Urinary bladder (tissue), 3 donors: ENCODE measurements at regions not wholly inside any gene's neighbourhood (a gene's known extent, or its start where the extent isn't known, plus 50 kb on each side); places are given as distances from the start of the nearest gene placed in this dataset.

Experiments
- DNase-seq: peaks from one replicate; pipeline ENCODE4 v3.0.0-alpha.2; 2015; ENCODE audit errors: extremely low spot score
- H3K27ac ChIP-seq: one replicate; pipeline ENCODE4 v1.5.1; 2013; ENCODE audit warnings: low read depth, mild to moderate bottlenecking, moderate library complexity
- H3K36me3 ChIP-seq: one replicate; pipeline ENCODE4 v1.6.1; 2013; ENCODE audit warnings: mild to moderate bottlenecking, moderate library complexity; ENCODE audit not compliant: insufficient read depth
- H3K4me1 ChIP-seq: one replicate; pipeline ENCODE4 v1.6.1; 2013; ENCODE audit warnings: mild to moderate bottlenecking, moderate library complexity; ENCODE audit not compliant: insufficient read depth
- H3K4me3 ChIP-seq: one replicate; pipeline ENCODE4 v1.5.1; 2013; ENCODE audit warnings: low read depth, low read length
- WGBS: extraction: QIAGEN DNeasy Blood & Tissue Kit; methylation state at CpG from one replicate; pipeline ENCODE4 v1.1.7; 2013; 5-methylcytosine and 5-hydroxymethylcytosine counted together
- donor health status: healthy with polysubstance abuse.
- donor health status: healthy.

- 61% methylated on average over 3 of the region's 3 CpGs for WGBS
- no peak for DNase-seq
- no peak overlapping the region for H3K27ac ChIP-seq
- H3K36me3 ChIP-seq, result no peaks in the 10 kb centered on the region
- no peak overlapping the region for H3K4me3 ChIP-seq
- H3K4me1 ChIP-seq, result no peaks in the 10 kb centered on the region
Measured at GRCh38 chr3:5463991-5464390, 276.5 kb downstream of the EDEM1 start.

GRCh38 chr3:5464649-5465048 is 277.1 kb downstream of the EDEM1 start:
- WGBS, result 83% methylated on average over 4 of the region's 4 CpGs

GRCh38 chr3:5465183-5465582 is 277.7 kb downstream of the EDEM1 start:
- Histone ChIP-seq H3K4me1 (no peaks in the 10 kb centered on the region), H3K36me3 (no peaks in the 10 kb centered on the region), H3K4me3 (no peak overlapping the region), H3K27ac (no peak overlapping the region)
- no peak for DNase-seq
- 87% methylated on average over 3 of the region's 3 CpGs for WGBS

More at GRCh38 chr3:5464649-5465048, 277.1 kb downstream of the EDEM1 start:
- DNase-seq, result no peak
- no peak overlapping the region for H3K27ac ChIP-seq
- no peaks in the 10 kb centered on the region for H3K36me3 ChIP-seq
- no peak overlapping the region for H3K4me3 ChIP-seq
- H3K4me1 ChIP-seq, result no peaks in the 10 kb centered on the region

- Histone ChIP-seq H3K4me3 (no peak overlapping the region), H3K36me3 (no peaks in the 10 kb centered on the region), H3K4me1 (no peaks in the 10 kb centered on the region), H3K27ac (no peak overlapping the region)
- DNase-seq, result no peak
- WGBS, result 66% methylated on average over 3 of the region's 3 CpGs
Measured at GRCh38 chr3:5466065-5466464, 278.6 kb downstream of the EDEM1 start.

- DNase-seq, result no peak
- Histone ChIP-seq H3K27ac (no peak overlapping the region), H3K4me3 (no peak overlapping the region), H3K4me1 (no peaks in the 10 kb centered on the region), H3K36me3 (no peaks in the 10 kb centered on the region)
- 94% methylated on average over 1 of the region's 1 CpG for WGBS
Measured at GRCh38 chr3:5466717-5467116, 279.2 kb downstream of the EDEM1 start.

- no peak for DNase-seq
- Histone ChIP-seq H3K4me1 (no peaks in the 10 kb centered on the region), H3K4me3 (no peak overlapping the region), H3K36me3 (no peaks in the 10 kb centered on the region), H3K27ac (no peak overlapping the region)
- 84% methylated on average over 1 of the region's 1 CpG for WGBS
Measured at GRCh38 chr3:5473471-5473870, 286.0 kb downstream of the EDEM1 start.

GRCh38 chr3:5476403-5476802 is 288.9 kb downstream of the EDEM1 start:
- Histone ChIP-seq H3K27ac (no peak overlapping the region), H3K4me1 (no peaks in the 10 kb centered on the region), H3K36me3 (no peaks in the 10 kb centered on the region), H3K4me3 (no peak overlapping the region)
- no peak for DNase-seq
- 80% methylated on average over 2 of the region's 2 CpGs for WGBS

- Histone ChIP-seq H3K4me1 (no peaks in the 10 kb centered on the region), H3K27ac (no peak overlapping the region), H3K4me3 (no peak overlapping the region), H3K36me3 (no peaks in the 10 kb centered on the region)
- 93% methylated on average over 2 of the region's 2 CpGs for WGBS
- no peak for DNase-seq
Measured at GRCh38 chr3:5479229-5479799, 291.8 kb downstream of the EDEM1 start.

GRCh38 chr3:5480190-5480589 is 292.7 kb downstream of the EDEM1 start:
- Histone ChIP-seq H3K27ac (no peak overlapping the region), H3K4me1 (no peaks in the 10 kb centered on the region), H3K4me3 (no peak overlapping the region), H3K36me3 (no peaks in the 10 kb centered on the region)
- WGBS, result 79% methylated on average over 8 of the region's 8 CpGs
- no peak for DNase-seq

GRCh38 chr3:5485427-5485826 is 297.9 kb downstream of the EDEM1 start:
- H3K4me3 ChIP-seq, result no peak overlapping the region
- no peak overlapping the region for H3K27ac ChIP-seq
- H3K36me3 ChIP-seq, result no peaks in the 10 kb centered on the region
- WGBS, result 80% methylated on average over 5 of the region's 5 CpGs
- H3K4me1 ChIP-seq, result no peaks in the 10 kb centered on the region
- DNase-seq, result no peak

- WGBS, result 85% methylated on average over 7 of the region's 7 CpGs
- H3K4me3 ChIP-seq, result no peak overlapping the region
- DNase-seq, result no peak
Measured at GRCh38 chr3:5488771-5489170, 301.3 kb downstream of the EDEM1 start.

GRCh38 chr3:5489536-5489935 is 302.0 kb downstream of the EDEM1 start:
- Histone ChIP-seq H3K27ac (no peak overlapping the region), H3K4me3 (no peak overlapping the region), H3K4me1 (no peaks in the 10 kb centered on the region), H3K36me3 (no peaks in the 10 kb centered on the region)
- DNase-seq, result no peak
- 67% methylated on average over 3 of the region's 3 CpGs for WGBS

More at GRCh38 chr3:5488771-5489170, 301.3 kb downstream of the EDEM1 start:
- Histone ChIP-seq H3K4me1 (no peaks in the 10 kb centered on the region), H3K27ac (no peak overlapping the region), H3K36me3 (no peaks in the 10 kb centered on the region)

- no peak for DNase-seq
- H3K4me3 ChIP-seq, result no peak overlapping the region
- H3K4me1 ChIP-seq, result no peaks in the 10 kb centered on the region
- 79% methylated on average over 3 of the region's 3 CpGs for WGBS
- H3K36me3 ChIP-seq, result no peaks in the 10 kb centered on the region
- H3K27ac ChIP-seq, result no peak overlapping the region
Measured at GRCh38 chr3:5494905-5495519, 307.5 kb downstream of the EDEM1 start.

- H3K36me3 ChIP-seq, result no peaks in the 10 kb centered on the region
- H3K4me3 ChIP-seq, result no peak overlapping the region
- no peak for DNase-seq
- H3K27ac ChIP-seq, result no peak overlapping the region
- no peaks in the 10 kb centered on the region for H3K4me1 ChIP-seq
Measured at GRCh38 chr3:5497497-5497896, 310.0 kb downstream of the EDEM1 start.

- DNase-seq, result no peak
- H3K36me3 ChIP-seq, result no peaks in the 10 kb centered on the region
- H3K27ac ChIP-seq, result no peak overlapping the region
- WGBS, result 93% methylated on average over 2 of the region's 2 CpGs
- H3K4me1 ChIP-seq, result no peaks in the 10 kb centered on the region
- no peak overlapping the region for H3K4me3 ChIP-seq
Measured at GRCh38 chr3:5498981-5499380, 311.5 kb downstream of the EDEM1 start.
